G401 (cell line): ENCODE measurements at regions not wholly inside any gene's neighbourhood (a gene's known extent, or its start where the extent isn't known, plus 50 kb on each side); places are given as distances from the start of the nearest gene placed in this dataset.
"Not testable (repeated sequence)": the region's sequence is repeated elsewhere in the genome, so short reads cannot be mapped to it uniquely, and the experiment has no call there.

Source experiments
- DNase-seq: peaks from one replicate; pipeline ENCODE4 v3.0.0-alpha.2; 2015; ENCODE audit warnings: low spot score
- in situ Hi-C: cut with HindIII; loops from 2 replicates; pipeline ENCODE4 v1.10.0; 2016; ENCODE audit warnings: low sequenced_read_pairs, mixed read lengths

- in situ Hi-C loops, DNase-seq: not testable (repeated sequence)
These were observed 1641.1 kb downstream of the SPATA31A7 start for GRCh38 chr9:62830829-62831459.

GRCh38 chr9:62833323-62834200 is 1643.7 kb downstream of the SPATA31A7 start:
- in situ Hi-C loops, DNase-seq: not testable (repeated sequence)

DNA sequence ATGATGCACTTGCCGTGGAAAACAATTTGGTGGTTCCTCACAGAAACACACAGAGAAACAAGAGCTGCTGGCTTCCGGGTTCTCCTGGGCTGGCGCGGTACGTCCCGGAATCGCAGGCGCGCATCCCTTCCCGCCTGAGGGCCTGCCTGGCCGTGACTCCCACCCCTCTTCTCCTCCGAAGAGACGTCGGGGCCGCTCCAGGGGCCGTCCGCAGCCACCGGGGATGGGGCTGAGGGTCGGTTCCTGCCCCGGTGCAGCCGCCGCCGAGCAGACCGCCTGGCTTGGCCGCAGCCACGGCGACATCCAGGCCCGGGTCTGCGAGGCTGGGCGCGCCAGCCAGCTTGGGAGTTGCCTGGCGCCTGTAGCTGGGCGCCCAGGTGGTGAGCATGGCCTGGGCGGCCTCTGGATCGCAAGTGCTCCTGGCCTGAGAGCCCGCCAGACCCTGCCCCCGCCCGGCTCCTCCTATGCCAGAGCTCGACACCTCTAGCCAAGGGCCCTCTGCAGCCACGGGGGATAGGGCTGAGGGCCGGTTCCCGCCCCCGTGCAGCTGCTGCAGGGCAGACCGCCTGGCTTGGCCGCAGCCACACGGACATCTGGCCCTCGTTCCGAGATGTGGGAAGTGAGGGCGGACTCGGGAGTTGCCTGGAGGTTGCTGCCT is 1647.5 kb downstream of the SPATA31A7 start:
- in situ Hi-C loops, result not testable (repeated sequence)
- DNase-seq, result peak; percentile 37

- DNase-seq, result peak; percentile 92
- in situ Hi-C loops, result not testable (repeated sequence)
These were observed 1648.3 kb downstream of the SPATA31A7 start for GRCh38 chr9:62838024-62838718.

GRCh38 chr9:62839168-62839567 is 1649.3 kb downstream of the SPATA31A7 start:
- DNase-seq, in situ Hi-C loops: not testable (repeated sequence)

- in situ Hi-C loops, result not testable (repeated sequence)
These were observed 1653.3 kb downstream of the SPATA31A7 start for GRCh38 chr9:62843145-62843544.

DNA sequence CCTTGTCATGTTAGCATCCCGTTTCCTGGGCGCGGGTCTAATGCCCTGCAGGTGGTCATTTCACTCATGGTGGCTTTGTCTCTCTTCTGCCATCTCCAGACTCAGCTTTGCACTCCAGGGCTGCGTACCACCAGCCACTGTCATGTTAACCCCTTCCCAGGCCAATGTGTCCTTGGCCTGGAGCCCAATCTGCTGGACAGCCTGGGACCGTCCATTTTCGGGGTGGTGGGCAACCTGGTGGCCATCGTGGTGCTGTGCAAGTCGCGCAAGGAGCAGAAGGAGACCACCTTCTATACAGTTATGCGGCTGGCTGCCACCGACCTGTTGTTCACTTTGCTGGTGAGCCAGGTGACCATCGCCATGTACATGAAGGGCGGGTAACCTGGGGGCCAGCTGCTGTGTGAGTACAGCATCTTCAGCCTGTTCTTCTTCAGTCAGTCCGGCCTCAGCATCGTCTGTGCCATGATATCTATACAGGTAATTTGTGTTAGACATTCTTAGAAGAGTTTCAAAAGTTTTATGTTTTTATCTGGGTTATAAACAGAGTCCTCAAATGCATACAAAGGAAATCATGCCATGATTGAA is 1654.0 kb downstream of the SPATA31A7 start:
- DNase-seq, in situ Hi-C loops: not testable (repeated sequence)

More at GRCh38 chr9:62843145-62843544, 1653.3 kb downstream of the SPATA31A7 start:
- not testable (repeated sequence) for DNase-seq

DNA sequence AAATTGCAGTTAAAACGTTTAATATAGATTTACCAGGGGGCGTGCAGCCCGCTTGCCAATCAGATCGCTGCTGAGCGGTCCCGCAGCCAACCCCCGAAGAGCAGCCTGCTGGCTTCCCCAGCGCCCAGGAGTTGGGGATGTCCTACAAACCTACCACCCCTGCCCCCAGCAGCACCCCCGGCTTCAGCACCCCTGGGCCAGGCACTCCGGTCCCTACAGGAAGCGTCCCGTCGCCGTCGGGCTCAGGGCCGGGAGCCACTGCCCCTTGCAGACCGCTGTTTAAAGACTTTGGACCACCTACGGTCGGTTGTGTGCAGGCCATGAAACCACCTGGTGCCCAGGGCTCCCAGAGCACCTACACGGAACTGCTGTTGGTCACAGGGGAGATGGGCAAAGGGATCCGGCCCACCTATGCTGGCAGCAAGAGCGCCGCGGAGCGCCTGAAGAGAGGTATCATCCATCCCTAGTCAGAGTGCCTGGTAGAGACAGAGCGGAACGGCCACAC is 1654.9 kb downstream of the SPATA31A7 start:
- DNase-seq, in situ Hi-C loops: not testable (repeated sequence)

GRCh38 chr9:62848258-62848657 is 1658.4 kb downstream of the SPATA31A7 start:
- DNase-seq, in situ Hi-C loops: not testable (repeated sequence)

DNA sequence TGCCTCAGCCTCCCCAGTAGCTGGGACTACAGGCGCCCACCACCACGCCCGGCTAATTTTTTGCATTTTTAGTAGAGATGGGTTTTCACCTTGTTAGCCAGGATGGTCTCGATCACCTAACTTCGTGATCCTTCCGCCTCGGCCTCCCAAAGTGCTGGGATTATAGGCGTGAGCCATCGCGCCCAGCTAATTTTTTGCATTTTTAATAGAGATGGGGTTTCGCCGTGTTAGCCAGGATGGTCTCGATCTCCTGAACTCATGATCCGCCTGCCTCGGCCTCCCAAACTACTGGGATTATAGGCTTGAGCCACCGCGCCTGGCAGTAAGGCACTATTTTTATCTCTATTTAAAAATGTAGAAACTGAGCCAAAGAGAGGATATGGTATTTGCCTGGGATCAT is 1660.2 kb downstream of the SPATA31A7 start:
- in situ Hi-C loops, DNase-seq: not testable (repeated sequence)

DNA sequence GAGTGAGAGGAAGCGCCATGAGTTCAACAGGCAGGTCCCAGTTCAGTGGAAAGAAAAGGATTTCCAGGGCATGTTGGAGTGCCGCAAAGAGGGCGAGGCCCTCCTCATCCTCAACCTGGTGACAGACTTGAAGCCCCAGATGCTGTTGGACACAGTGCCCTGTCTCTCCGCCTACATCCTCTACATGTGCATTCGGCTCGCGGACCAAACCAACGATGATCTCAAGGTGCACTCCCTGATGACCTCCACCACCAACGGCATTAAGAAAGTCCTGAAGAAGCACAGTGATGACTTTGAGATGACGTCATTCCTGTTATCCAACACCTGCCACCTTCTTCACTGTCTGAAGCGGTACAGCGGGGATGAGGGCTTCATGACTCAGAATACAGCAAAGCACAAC is 1667.4 kb downstream of the SPATA31A7 start:
- DNase-seq, in situ Hi-C loops: not testable (repeated sequence)

DNA sequence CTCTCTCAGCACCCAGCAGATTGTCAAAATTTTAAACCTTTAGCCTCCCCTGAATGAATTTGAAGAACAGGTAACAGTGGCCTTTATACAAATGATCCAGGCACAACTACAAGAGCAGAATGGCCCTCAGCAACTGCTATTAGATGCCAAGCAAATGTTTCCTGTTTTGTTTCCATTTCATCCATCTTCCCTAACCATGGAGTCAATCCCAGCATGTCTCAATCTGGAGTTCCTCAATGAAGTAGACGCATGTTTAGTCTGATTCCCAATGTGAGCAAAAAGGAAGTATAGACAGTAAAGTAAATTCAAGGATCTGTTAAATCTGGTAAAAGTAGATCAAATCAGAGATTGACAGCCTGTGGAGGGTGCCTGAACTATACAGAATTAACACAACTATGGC is 1668.4 kb downstream of the SPATA31A7 start:
- in situ Hi-C loops, DNase-seq: not testable (repeated sequence)

- DNase-seq, in situ Hi-C loops: not testable (repeated sequence)
These were observed 1671.4 kb downstream of the SPATA31A7 start for GRCh38 chr9:62860939-62861860.

DNA sequence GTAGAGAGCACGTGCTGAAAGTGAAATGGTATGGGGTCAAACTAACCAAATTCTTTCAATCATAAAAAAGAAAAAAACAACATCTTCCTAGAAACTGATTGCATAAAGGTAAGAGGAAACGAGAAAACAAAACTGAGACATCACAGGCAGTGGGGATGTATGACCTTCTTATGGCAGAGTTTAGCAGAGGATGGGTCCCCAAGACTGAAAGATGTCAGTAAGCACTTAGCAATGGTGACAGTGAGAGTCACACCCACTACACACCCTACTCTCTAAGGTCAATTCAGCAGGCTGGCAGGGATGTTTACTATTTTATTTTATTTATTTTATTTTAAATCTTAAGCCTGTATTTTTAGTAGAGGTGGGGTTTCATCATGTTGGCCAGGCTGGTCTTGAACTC is 1672.3 kb downstream of the SPATA31A7 start:
- in situ Hi-C loops, DNase-seq: not testable (repeated sequence)

- DNase-seq, in situ Hi-C loops: not testable (repeated sequence)
These were observed 1673.5 kb downstream of the SPATA31A7 start for GRCh38 chr9:62863319-62863718.

DNA sequence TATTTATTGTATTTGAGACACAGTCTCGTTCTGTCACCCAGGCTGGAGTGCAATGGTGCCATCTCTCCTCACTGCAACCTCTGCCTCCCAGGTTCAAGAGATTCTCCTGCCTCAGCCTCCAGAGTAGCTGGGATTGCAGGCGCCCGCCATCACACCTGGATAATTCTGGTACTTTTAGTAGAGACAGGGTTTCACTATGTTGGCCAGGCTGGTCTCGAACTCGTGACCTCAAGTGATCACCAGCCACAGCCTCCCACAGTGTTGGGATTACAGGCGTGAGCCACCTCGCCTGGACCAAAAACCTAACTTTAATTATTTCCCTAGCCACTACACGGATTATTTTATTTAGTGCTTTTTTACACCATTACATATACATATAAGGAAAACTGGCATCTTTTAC is 1674.0 kb downstream of the SPATA31A7 start:
- DNase-seq, in situ Hi-C loops: not testable (repeated sequence)
